Suprapubic skin (tissue), 3 donors: ENCODE measurements at regions not wholly inside any gene's neighbourhood (a gene's known extent, or its start where the extent isn't known, plus 50 kb on each side); places are given as distances from the start of the nearest gene placed in this dataset.

Source experiments
- CTCF ChIP-seq, 2 donors: fragments of 200-600 bp in 1 of 2; fragments of 450-650 bp in 1 of 2; sonication (generic) in 1 of 2; IDR thresholded peaks; one replicate each; pipeline ENCODE4 v1.5.1; 2016 to 2019; ENCODE audit warnings: antibody characterized with exemption in 2 of 2, mild to moderate bottlenecking in 1 of 2, moderate library complexity in 1 of 2
- POLR2AphosphoS5 ChIP-seq, 3 donors: sonication (generic); formaldehyde crosslinking; IDR thresholded peaks; one replicate each; pipeline ENCODE4 v1.6.1; 2017; ENCODE audit warnings: antibody characterized with exemption in 3 of 3

GRCh38 chr3:106635826-106636225 lies 741.4 kb upstream of the CCDC54 start:
- no peak for TF ChIP-seq CTCF (IDR thresholded peaks at IDR 0.05)
- TF ChIP-seq POLR2AphosphoS5 (IDR thresholded peaks at IDR 0.05) = no peak
